Gastroesophageal sphincter (tissue), 3 donors: ENCODE measurements at regions not wholly inside any gene's neighbourhood (a gene's known extent, or its start where the extent isn't known, plus 50 kb on each side); places are given as distances from the start of the nearest gene placed in this dataset.

ENCODE experiments used
- EP300 ChIP-seq: sonication (generic); formaldehyde crosslinking; IDR thresholded peaks from one replicate; pipeline ENCODE4 v1.6.1; 2017; ENCODE audit warnings: antibody characterized with exemption, mild to moderate bottlenecking
- POLR2A ChIP-seq, 2 donors: fragments of 450-650 bp; IDR thresholded peaks; one replicate each; pipeline ENCODE4 v1.6.1; 2017; ENCODE audit warnings: antibody characterized with exemption in 2 of 2, mild to moderate bottlenecking in 2 of 2, moderate library complexity in 1 of 2
- POLR2AphosphoS5 ChIP-seq: sonication (generic); formaldehyde crosslinking; IDR thresholded peaks from one replicate; pipeline ENCODE4 v1.6.1; 2017; ENCODE audit warnings: antibody characterized with exemption
- TF ChIP-seq, protein P1 (sequence below), 4 experiments: fragments of 200-600 bp in 2 of 4; fragments of 450-650 bp in 2 of 4; sonication (generic) in 1 of 4; IDR thresholded peaks; one replicate each; pipeline ENCODE4 v1.5.1; 2017 to 2019; ENCODE audit warnings: antibody characterized with exemption in 4 of 4, mild to moderate bottlenecking in 2 of 4, moderate library complexity in 2 of 4

- TF ChIP-seq, protein P1, sequence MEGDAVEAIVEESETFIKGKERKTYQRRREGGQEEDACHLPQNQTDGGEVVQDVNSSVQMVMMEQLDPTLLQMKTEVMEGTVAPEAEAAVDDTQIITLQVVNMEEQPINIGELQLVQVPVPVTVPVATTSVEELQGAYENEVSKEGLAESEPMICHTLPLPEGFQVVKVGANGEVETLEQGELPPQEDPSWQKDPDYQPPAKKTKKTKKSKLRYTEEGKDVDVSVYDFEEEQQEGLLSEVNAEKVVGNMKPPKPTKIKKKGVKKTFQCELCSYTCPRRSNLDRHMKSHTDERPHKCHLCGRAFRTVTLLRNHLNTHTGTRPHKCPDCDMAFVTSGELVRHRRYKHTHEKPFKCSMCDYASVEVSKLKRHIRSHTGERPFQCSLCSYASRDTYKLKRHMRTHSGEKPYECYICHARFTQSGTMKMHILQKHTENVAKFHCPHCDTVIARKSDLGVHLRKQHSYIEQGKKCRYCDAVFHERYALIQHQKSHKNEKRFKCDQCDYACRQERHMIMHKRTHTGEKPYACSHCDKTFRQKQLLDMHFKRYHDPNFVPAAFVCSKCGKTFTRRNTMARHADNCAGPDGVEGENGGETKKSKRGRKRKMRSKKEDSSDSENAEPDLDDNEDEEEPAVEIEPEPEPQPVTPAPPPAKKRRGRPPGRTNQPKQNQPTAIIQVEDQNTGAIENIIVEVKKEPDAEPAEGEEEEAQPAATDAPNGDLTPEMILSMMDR (IDR thresholded peaks at IDR 0.05) = no peak
- TF ChIP-seq POLR2A (IDR thresholded peaks at IDR 0.05) (no peak), POLR2AphosphoS5 (no peak), EP300 (no peak)
Measured at GRCh38 chr22:49476176-49476575, 351.5 kb downstream of the BRD1 start.
